Right renal pelvis (tissue), 4 donors: ENCODE measurements at regions not wholly inside any gene's neighbourhood (a gene's known extent, or its start where the extent isn't known, plus 50 kb on each side); places are given as distances from the start of the nearest gene placed in this dataset.
"Not testable (repeated sequence)": the region's sequence is repeated elsewhere in the genome, so short reads cannot be mapped to it uniquely, and the experiment has no call there.

Experiments
- DNase-seq, 4 donors: peaks; one replicate each; pipeline ENCODE4 v3.0.0-alpha.2; 2013; ENCODE audit warnings: low read depth in 4 of 4, low spot score in 3 of 4, missing footprints in 1 of 4

- DNase-seq = no peak
Observed at GRCh38 chr5:53263151-53263550, 153.6 kb upstream of the MOCS2 start.

GRCh38 chr5:53265043-53265442, 155.5 kb upstream of the MOCS2 start:
- no peak for DNase-seq

GRCh38 chr5:53268241-53268640, 158.7 kb upstream of the MOCS2 start:
- DNase-seq = not testable (repeated sequence)

GRCh38 chr5:53275666-53276065, 166.1 kb upstream of the MOCS2 start:
- no peak for DNase-seq

- DNase-seq = no peak
Observed at GRCh38 chr5:53276825-53277224, 167.3 kb upstream of the MOCS2 start.

- no peak for DNase-seq
Observed at GRCh38 chr5:53277491-53277890, 167.9 kb upstream of the MOCS2 start.

GRCh38 chr5:53287573-53287972, 178.0 kb upstream of the MOCS2 start:
- DNase-seq = no peak

- no peak for DNase-seq
Observed at GRCh38 chr5:53288511-53288910, 179.0 kb upstream of the MOCS2 start.

GRCh38 chr5:53291047-53291446, 181.5 kb upstream of the MOCS2 start:
- no peak for DNase-seq

GRCh38 chr5:53291528-53291927, 182.0 kb upstream of the MOCS2 start:
- DNase-seq = no peak

- no peak for DNase-seq
Observed at GRCh38 chr5:53298841-53299240, 181.6 kb upstream of the FST start.

GRCh38 chr5:53302529-53302928, 177.9 kb upstream of the FST start:
- no peak for DNase-seq

- no peak for DNase-seq
Observed at GRCh38 chr5:53303105-53303504, 177.3 kb upstream of the FST start.

- not testable (repeated sequence) for DNase-seq
Observed at GRCh38 chr5:53305316-53305715, 175.1 kb upstream of the FST start.

- DNase-seq = no peak
Observed at GRCh38 chr5:53309653-53310052, 170.8 kb upstream of the FST start.

GRCh38 chr5:53311681-53312080, 168.7 kb upstream of the FST start:
- DNase-seq = no peak

- no peak for DNase-seq
Observed at GRCh38 chr5:53313145-53313544, 167.3 kb upstream of the FST start.

GRCh38 chr5:53318303-53318702, 162.1 kb upstream of the FST start:
- no peak for DNase-seq

- no peak for DNase-seq
Observed at GRCh38 chr5:53319315-53319714, 161.1 kb upstream of the FST start.

GRCh38 chr5:53321073-53321472, 159.4 kb upstream of the FST start:
- no peak for DNase-seq

GRCh38 chr5:53321721-53322120, 158.7 kb upstream of the FST start:
- DNase-seq = no peak

- DNase-seq = no peak
Observed at GRCh38 chr5:53322257-53322656, 158.2 kb upstream of the FST start.

GRCh38 chr5:53323511-53323910, 156.9 kb upstream of the FST start:
- no peak for DNase-seq
